Body of pancreas (tissue), 4 donors: ENCODE measurements at regions not wholly inside any gene's neighbourhood (a gene's known extent, or its start where the extent isn't known, plus 50 kb on each side); places are given as distances from the start of the nearest gene placed in this dataset.

Experiments used
- CTCF ChIP-seq, 7 experiments: fragments of 450-650 bp in 4 of 7; fragments of 200-600 bp in 3 of 7; sonication (generic) in 3 of 7; IDR thresholded peaks; one replicate each; pipeline ENCODE4 v1.5.1; 2016 to 2019; ENCODE audit warnings: antibody characterized with exemption in 7 of 7
- POLR2A ChIP-seq, 3 donors: fragments of 450-650 bp; IDR thresholded peaks; one replicate each; pipeline ENCODE4 v1.6.1; 2016; ENCODE audit warnings: antibody characterized with exemption in 3 of 3, mild to moderate bottlenecking in 2 of 3

- TF ChIP-seq CTCF (IDR thresholded peaks at IDR 0.05) (no peak), POLR2A (IDR thresholded peaks at IDR 0.05) (no peak)
Observed at GRCh38 chr13:80560609-80561008, 219.7 kb upstream of the SPRY2 start.
